GM18517 (cell line): ENCODE measurements at regions not wholly inside any gene's neighbourhood (a gene's known extent, or its start where the extent isn't known, plus 50 kb on each side); places are given as distances from the start of the nearest gene placed in this dataset.
"Not testable (repeated sequence)": the region's sequence is repeated elsewhere in the genome, so short reads cannot be mapped to it uniquely, and the experiment has no call there.

ENCODE experiments used
- ATAC-seq: cut with Tn5 transposase; IDR thresholded peaks from one replicate; pipeline ENCODE4 v1.9.1; 2021; ENCODE audit warnings: mild to moderate bottlenecking, moderate library complexity; ENCODE audit not compliant: unreplicated experiment

DNA sequence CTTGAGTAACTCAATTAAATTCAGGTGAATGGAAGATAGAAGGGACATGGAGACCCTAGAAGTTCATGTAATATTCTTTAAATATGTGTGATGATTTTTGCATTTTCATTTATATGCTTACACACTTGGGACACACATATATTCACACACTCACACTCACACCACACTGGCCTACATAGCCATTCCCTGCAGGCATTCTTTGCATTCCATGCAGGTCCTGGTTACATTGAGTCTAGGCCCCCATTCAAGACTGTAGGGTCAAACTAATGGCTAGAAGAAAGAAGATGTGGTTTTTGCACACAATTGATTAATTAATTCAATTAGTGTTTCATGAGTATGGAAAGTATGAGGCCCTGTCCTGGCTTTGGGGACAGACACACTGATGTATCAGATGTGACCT is 249.4 kb downstream of the HNMT start:
- no peak for ATAC-seq

DNA sequence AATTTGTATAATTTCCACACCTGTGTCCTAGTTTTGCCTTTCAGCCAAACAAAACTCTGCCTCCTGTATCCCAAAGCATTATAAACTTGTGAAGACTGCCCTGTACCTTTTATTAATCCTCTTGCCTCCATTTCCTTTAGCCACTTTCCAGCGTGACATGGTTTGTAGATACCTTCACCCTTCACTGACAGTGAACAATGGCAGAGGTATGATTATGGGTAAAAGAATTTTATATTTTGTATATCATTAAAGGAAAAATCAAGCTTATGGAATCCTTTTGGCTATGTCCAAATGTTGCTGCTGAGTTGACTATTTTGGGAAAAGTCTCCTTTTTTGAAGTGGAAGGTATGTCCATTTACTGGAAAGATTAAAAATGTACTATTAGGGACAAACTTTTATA is 251.7 kb downstream of the HNMT start:
- ATAC-seq, result no peak

DNA sequence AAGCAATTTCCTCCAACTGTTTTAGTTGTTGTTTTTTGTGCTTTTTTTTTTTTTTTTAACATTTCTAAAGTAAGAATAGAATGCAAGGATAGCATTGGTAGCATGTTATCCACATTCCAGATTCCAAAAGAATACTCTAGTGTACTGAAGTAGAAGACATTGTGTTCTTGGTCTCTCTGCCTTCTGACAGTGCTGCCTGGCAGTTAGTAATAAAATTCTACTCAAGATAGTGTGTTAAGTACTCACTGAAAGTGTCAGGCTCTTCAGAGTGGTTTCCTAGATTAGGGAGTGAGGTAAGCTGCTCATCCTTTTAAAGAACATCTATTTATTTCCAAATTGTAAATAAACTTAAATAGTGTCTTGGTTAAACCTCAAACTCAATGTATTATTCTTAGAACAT is 253.7 kb downstream of the HNMT start:
- ATAC-seq, result no peak

GRCh38 chr2:138218397-138218796 is 254.1 kb downstream of the HNMT start:
- no peak for ATAC-seq

- no peak for ATAC-seq
Observed at GRCh38 chr2:138219961-138220360, 255.7 kb downstream of the HNMT start.

GRCh38 chr2:138221358-138221757 is 257.1 kb downstream of the HNMT start:
- ATAC-seq, result no peak

DNA sequence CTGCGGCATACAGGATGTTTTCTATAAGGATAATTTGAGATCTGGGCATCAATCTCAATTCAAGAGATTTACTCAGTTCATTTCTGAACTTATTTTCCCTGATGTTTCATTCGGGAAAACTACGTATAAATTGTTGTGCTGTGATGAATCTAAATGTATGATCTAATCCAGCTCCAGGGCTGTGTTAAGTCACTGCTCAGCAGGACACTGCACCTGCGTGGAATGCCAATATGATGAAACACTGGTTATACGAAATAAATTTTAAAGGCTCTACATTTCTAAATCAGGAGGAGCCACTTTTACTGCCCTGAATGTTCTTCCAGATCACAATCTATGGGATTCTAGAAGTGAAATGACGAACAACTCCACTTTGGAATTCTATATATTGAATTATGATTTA is 259.0 kb downstream of the HNMT start:
- ATAC-seq, result no peak

DNA sequence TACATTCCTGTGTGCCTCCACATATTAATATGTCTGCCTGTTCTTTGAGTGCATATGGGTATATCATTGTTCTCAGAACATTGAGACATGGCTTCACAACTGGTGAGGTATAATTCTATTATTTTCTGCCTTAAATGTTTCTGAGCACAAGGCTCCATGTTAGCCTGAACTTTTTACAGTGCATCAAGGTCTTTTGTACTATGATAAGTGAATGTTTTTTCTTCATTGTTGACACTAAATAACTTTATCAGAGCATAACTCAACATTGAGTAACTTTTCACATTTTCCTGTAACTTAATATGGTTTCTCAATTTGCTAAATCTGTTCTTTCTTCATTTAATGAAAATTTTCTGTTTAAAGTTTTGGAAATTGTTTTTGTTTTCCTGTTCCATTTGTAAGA is 262.9 kb downstream of the HNMT start:
- no peak for ATAC-seq

DNA sequence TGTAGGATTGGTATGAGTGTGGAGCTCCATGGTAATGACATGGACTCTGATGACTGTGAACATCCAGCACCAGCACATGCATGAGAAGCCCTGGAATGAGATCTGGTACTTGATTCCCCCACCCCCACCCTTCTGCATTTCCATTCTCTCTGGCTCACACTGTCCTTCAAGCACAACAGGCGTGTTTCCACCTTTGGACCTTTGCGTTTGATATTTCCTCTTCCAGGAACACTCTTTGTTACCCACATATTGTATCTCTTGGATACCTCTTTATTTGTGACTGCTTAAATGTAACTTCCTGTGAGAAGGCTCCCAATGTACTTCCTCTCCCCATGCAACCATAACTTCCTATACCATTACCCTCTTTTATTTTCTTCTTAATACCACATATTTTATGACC is 263.8 kb downstream of the HNMT start:
- no peak for ATAC-seq

- ATAC-seq, result no peak
Observed at GRCh38 chr2:138234265-138234664, 267.3 kb upstream of the SPOPL start.

DNA sequence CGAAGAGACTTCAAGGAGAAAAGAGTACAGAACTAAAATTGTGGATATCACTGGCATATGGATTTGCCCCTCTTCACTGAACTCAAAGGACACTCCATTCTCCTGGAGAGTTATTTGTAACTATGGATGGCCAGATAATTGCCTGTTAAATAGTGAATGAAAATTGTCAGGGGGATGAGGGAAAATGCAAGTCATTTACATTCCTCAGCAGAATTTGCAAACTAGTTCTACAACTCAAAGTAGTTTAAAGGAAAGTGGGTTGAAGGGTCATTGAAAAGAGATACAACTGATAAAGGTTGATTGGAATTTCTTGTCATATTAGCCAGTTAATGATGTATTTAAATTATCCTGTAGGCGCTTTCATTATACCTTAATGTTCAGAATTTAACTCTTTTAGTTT is 266.5 kb upstream of the SPOPL start:
- no peak for ATAC-seq

DNA sequence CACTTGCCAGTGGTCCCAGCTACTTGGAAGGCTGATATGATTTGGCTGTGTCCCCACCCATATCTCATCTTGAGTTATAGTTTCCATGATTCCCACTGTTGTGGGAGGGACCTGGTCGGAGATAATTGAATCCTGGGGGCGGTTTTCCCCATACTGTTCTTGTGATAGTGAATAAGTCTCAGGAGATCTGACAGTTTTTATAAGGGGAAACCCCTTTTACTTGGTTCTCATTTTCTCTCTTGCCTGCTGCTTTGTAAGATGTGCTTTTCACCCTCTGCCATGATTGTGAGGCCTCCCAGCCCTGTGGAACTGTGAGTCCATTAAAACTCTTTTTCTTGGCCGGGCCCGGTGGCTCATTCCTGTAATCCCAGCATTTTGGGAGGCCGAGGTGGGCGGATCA is 265.4 kb upstream of the SPOPL start:
- no peak for ATAC-seq

DNA sequence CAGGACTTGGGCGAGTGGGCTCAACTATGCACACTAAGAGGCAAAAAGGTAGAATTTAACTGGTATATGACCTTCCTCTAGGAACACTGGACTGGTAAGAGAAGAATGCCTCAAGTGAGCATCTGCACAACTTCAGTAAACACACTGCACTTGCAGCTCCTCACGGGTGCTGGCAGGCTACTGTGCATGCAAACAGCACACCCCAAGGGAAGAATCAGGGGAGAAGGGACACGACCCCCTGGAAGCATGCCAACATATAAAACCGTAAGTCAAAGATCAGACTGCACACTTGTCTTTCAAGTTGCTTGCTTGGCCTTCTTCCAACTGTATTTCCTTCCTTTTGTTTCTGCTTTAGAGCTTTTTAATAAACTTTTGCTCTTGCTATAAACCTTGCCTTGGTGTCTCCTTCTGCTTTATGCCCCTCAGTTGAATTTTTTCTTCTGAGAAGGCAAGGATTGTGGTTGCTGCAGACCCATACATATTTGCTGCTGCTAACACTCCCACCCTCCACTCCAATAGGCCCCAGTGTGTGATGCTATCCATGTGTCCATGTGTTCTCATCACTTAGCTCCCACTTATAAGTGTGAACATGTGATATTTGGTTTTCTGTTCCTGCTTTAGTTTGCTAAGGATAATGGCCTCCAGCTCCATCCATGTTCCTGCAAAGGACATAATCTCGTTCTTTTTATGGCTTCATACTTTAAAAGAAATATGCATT is 263.7 kb upstream of the SPOPL start:
- ATAC-seq, result no peak

- peak; percentile 65 for ATAC-seq
Observed at GRCh38 chr2:138238908-138239307, 262.7 kb upstream of the SPOPL start.

DNA sequence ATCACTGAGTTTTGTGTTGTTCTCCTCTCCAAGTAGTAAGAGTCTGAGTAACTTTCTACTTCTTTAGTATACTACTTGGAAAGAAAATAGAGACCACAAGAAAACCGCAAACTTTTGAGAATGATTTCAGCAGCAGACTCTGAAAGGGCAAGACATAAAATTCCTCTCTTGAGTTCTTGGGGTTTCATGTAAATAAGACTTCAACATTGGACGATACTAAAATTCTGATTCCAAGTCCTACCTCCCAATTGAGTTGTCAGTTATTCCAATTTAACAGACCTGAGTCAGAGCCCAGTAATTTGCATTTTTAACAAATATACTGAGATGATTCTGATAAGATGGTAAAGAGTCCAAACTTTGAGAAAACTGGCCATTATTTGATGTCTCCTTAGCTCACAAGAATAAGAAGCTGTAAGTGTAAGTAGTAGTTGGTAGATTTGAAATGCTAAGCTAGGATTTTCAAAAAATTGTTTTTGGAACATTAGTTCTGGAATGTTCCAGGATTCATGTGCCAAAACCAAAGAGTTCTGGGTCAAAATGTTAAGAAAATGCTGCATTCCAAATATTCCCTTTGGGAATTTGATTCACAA is 261.6 kb upstream of the SPOPL start:
- no peak for ATAC-seq

GRCh38 chr2:138243372-138243771 is 258.2 kb upstream of the SPOPL start:
- no peak for ATAC-seq

GRCh38 chr2:138244501-138244925 is 257.1 kb upstream of the SPOPL start:
- no peak for ATAC-seq

DNA sequence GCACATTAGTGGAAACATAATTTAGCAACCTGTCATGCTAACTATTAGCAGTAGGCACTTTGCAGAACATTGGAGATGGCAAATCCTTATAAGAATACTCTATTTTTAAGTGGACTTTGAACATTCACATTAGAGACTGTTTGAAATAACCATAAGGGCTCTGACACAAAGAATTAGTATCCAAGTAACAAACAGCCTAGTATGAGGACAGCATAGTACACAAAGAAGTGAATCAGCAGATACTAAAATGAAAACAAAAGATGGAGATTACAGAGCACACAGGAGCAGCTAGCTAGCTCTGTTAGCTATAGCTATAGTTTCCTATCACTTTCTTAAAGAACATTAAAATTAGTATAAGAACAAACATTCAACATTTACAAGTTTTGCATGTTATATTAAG is 256.3 kb upstream of the SPOPL start:
- no peak for ATAC-seq

- no peak for ATAC-seq
Observed at GRCh38 chr2:138247302-138247701, 254.3 kb upstream of the SPOPL start.

GRCh38 chr2:138249207-138249606 is 252.4 kb upstream of the SPOPL start:
- ATAC-seq, result no peak

GRCh38 chr2:138250843-138251320 is 250.7 kb upstream of the SPOPL start:
- ATAC-seq, result not testable (repeated sequence)

GRCh38 chr2:138252587-138252986 is 249.0 kb upstream of the SPOPL start:
- ATAC-seq, result no peak

- no peak for ATAC-seq
Observed at GRCh38 chr2:138255670-138256069, 245.9 kb upstream of the SPOPL start.
